Cardiac septum (tissue), 1 donor: ENCODE measurements at regions not wholly inside any gene's neighbourhood (a gene's known extent, or its start where the extent isn't known, plus 50 kb on each side); places are given as distances from the start of the nearest gene placed in this dataset.

Source experiments
- DNase-seq: peaks from one replicate; pipeline ENCODE4 v3.0.0-alpha.2; 2020; ENCODE audit warnings: low spot score
- intact Hi-C: fragments of 100-400 bp; cut with DNase I; formaldehyde crosslinking; loops from one replicate; pipeline ENCODE4 v1.14.0; 2022
- donor health status: DM: no; HTN: no; CAD: no.

DNA sequence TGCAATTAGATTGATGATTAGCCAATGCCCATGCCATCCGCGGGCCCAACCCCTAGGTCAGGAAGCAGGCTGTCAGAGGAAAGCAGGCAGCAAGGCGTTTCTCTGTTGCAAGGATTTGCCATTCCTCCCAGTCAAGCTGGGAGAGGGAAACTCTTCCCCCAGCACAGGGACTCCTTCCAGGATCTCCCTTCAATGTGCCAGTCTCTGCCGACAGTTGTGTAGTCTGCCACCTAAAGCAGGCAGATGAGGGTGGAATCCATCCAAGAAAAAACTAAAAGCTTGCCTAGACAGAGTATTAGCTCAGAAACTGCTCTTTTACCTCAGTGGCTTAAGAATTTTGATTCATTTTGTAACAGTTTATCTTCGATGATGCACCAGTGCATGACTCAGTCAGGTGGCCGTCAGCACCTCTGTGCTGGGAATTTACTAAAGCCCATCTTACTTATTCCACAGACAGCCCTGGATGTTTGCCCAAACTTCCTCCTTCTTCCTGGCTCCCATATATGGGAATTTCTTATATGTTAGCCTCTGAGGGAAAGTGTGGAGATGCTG, 501.5 kb upstream of the THBS1 start:
- intact Hi-C loops = no loop called here
- no peak for DNase-seq

GRCh38 chr15:39083213-39083612, 497.7 kb upstream of the THBS1 start:
- intact Hi-C loops = no loop called here
- DNase-seq = no peak

GRCh38 chr15:39084674-39085530, 496.0 kb upstream of the THBS1 start:
- no peak for DNase-seq
- intact Hi-C loops = no loop called here

DNA sequence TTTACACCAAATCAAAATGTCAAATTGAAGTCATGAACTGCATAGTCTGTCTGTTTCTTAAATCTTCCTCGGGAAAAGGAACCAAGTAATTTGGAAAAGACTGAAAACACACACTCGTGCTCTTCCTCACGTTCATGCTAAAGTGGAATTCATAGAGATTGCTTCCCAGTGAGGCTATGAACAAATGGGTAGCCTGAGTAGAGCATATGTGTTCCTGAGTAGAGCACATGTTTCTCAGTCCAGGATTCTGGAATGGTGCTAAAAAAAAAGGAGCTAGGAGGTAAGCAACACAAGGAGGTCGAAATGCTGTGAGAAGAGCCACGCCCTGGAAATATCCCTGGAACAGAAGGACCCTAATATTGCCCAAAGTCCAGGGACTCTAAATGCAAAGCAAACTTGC, 494.2 kb upstream of the THBS1 start:
- DNase-seq = no peak
- intact Hi-C loops = no loop called here

DNA sequence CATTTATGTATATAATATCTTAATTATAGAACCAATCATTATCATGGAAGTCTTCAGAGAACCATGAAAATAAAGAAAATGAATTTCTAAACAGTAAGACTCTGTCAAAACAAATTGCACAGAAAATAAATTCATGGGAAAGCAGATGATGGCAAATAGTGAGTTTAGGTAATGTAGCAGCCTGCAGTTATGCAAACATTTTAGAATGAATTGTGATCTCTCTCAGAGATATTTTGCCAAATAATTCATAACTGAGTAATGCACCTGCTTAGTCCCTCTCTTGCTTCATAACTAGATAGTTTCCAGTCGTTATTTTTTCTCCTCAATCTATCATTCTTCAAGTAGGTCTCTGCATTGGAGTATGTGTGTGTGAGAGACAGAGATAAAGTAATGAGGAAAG, 492.7 kb upstream of the THBS1 start:
- intact Hi-C loops = no loop called here
- no peak for DNase-seq

- intact Hi-C loops = no loop called here
- DNase-seq = no peak
Measured at GRCh38 chr15:39092354-39092753, 488.5 kb upstream of the THBS1 start.

- intact Hi-C loops = no loop called here
Measured at GRCh38 chr15:39092761-39093160, 488.1 kb upstream of the THBS1 start.

DNA sequence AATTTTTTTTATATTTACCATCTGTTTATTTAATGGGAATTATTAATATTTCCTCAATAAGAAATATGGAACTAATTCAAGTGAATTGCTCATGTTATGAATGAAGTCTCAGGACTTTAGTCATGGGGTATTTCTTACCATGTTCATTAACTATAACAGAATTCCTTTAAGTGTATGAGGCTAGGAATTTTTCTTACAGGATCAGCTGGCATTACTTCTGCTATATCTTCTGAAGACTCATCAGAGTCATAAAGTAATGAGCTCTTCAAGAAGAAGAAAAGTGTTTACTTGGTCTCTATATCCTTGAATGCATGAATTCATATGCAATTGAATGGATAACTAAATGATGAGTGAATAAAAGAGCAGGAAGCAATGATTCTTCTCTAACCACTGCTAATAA, 486.8 kb upstream of the THBS1 start:
- intact Hi-C loops = no loop called here
- no peak for DNase-seq

More at GRCh38 chr15:39092761-39093160, 488.1 kb upstream of the THBS1 start:
- DNase-seq = no peak

- DNase-seq = no peak
- intact Hi-C loops = no loop called here
Measured at GRCh38 chr15:39095218-39095879, 485.5 kb upstream of the THBS1 start.

DNA sequence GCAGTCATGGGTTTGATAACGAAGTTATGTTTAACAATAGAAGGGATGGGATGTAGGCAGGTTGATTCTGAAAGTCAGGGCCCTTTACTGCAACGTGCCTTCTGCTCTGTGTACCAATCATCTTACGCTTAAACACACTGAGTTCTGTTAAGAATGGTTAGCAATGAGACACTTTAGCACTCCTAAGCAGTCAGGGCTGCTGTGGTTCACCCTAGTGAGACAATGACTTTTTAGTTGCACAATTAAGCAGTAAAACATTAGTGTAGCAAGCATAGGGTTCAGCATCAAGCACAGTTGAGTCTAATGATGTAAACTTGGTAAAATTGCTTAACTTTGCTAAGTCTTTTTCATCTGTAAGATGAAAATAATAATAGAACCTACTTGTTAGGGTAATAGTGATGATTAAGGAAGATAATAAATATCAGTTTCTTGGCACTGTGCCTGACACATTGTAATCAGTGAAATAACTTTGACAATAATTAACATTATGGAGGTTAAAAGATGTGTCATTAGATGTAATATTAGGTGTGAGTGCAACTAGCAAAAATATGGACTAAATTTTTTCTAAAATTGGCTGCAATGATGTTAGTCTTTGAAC, 484.2 kb upstream of the THBS1 start:
- intact Hi-C loops = no loop called here
- DNase-seq = no peak

- no peak for DNase-seq
- intact Hi-C loops = no loop called here
Measured at GRCh38 chr15:39099524-39099923, 481.4 kb upstream of the THBS1 start.

- intact Hi-C loops = no loop called here
- no peak for DNase-seq
Measured at GRCh38 chr15:39100106-39100660, 480.7 kb upstream of the THBS1 start.

DNA sequence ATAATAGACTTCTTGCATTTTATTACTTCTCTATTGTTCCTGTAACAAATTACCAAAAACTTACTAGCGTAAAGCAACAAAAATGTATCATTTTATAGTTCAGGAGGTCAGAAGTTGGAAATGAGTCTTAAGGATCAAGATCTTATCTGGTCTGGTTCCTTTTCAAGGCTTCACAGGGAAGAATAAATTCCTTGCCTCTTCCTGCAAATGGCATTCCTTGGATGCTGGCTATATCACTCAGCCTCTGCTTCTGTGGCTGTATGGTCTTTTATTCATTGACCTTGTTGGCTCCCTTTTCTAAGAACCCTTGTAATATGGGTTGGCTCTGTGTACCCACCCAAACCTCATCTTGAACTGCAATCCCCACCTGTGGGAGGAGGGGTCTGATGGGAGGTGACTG, 478.4 kb upstream of the THBS1 start:
- DNase-seq = no peak

DNA sequence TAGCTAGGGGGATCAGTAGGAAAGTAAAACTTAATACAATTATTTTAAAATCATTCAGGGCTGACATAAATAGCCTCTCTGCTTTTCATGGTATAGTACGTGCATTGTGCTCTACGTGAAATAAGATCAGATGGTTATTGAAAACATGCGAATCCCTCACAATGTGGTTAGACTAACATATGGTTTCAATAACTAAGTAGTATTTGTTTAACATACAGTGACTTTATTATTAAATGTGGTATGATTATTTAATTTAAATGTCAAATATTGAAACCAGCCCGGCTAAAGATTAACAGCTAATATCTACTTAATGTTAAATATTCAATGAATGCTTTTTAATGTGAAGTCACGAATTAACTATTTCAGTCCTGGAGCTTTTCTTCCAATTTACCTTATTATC, 473.9 kb upstream of the THBS1 start:
- intact Hi-C loops = no loop called here

More for the DNA sequence above, 478.4 kb upstream of the THBS1 start:
- intact Hi-C loops = no loop called here

GRCh38 chr15:39108021-39108420, 472.9 kb upstream of the THBS1 start:
- DNase-seq = no peak
- intact Hi-C loops = no loop called here

More for the DNA sequence above, 473.9 kb upstream of the THBS1 start:
- DNase-seq = no peak

- DNase-seq = no peak
Measured at GRCh38 chr15:39110336-39110735, 470.5 kb upstream of the THBS1 start.

GRCh38 chr15:39110746-39111145, 470.1 kb upstream of the THBS1 start:
- intact Hi-C loops = loop anchor here (10.0 kb wide), 1 partner anchor 214 kb away; no protein-coding TSS in a partner anchor
- no peak for DNase-seq

More at GRCh38 chr15:39110336-39110735, 470.5 kb upstream of the THBS1 start:
- intact Hi-C loops = loop anchor here (10.0 kb wide), 1 partner anchor 214 kb away; no protein-coding TSS in a partner anchor

- intact Hi-C loops = loop anchor here (10.0 kb wide), 1 partner anchor 211 kb away; no protein-coding TSS in a partner anchor
- DNase-seq = no peak
Measured at GRCh38 chr15:39113741-39114140, 467.1 kb upstream of the THBS1 start.

DNA sequence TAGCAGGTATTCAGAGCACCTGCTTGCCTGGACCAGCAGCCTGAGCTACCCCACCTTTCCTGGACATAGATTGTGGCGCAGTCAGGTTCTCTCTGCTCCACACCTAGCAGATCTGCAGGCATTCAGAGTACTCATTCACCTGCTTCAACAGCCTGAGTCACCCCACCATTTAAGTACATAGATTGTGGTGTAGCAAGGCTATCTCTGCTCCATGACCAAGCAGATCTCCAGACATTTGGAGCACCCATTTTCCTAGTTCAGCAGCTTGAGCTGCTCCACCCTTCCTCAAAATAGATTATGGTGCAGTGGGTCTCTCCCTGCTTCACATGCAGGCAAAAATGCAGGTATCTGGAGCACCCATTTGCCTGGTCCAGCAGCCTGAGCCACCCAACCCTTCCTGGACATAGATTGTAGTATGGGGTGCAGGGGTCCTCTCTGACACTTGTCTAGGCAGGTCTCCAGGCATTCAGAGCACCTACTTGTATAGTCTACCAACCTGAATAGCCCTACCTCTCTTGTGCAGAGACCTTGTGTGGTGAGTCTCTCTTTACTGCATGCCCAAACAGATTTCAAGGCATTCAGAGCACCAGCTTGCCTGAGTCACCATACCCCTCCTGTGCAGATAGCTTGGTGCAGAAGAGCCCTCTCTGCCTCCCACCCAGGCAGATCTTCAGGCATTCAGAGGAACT, 466.0 kb upstream of the THBS1 start:
- no peak for DNase-seq
- intact Hi-C loops = loop anchor here (10.0 kb wide), 1 partner anchor 210 kb away; no protein-coding TSS in a partner anchor
